NOMO-1 treated with dmso at 0.1 percent for 144 hours (cell line): ENCODE measurements at regions not wholly inside any gene's neighbourhood (a gene's known extent, or its start where the extent isn't known, plus 50 kb on each side); places are given as distances from the start of the nearest gene placed in this dataset.
"Not testable (repeated sequence)": the region's sequence is repeated elsewhere in the genome, so short reads cannot be mapped to it uniquely, and the experiment has no call there.

Source experiments
- DNase-seq: peaks from one replicate; lab custom pipeline; 2025; ENCODE audit not compliant: unreplicated experiment; lab: John Stamatoyannopoulos, UW

GRCh38 chr3:154684440-154684839 lies 254.4 kb upstream of the GPR149 start:
- DNase-seq, result no peak

DNA sequence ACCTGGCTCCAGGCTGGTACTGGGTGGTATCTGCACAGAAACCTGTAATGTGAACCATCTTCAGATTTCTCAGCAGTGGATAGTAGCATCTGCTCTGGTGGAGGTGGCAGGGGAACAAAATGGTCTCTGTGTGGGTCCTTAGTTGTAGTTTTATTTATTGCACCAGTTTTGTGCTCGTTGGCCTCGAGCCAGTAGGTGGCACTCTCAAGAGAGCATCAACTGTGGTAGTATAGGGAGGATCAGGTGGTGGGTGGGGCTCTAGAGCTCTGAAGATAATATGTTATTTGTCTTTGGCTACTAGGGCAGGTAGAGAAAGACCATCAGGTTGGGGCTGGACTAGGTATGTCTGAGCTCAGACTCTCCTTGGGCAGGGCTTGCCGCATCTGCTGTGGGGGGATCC lies 254.0 kb upstream of the GPR149 start:
- no peak for DNase-seq

- no peak for DNase-seq
These were observed 248.2 kb upstream of the GPR149 start for GRCh38 chr3:154678041-154678654.

GRCh38 chr3:154668835-154669234 lies 238.8 kb upstream of the GPR149 start:
- no peak for DNase-seq

DNA sequence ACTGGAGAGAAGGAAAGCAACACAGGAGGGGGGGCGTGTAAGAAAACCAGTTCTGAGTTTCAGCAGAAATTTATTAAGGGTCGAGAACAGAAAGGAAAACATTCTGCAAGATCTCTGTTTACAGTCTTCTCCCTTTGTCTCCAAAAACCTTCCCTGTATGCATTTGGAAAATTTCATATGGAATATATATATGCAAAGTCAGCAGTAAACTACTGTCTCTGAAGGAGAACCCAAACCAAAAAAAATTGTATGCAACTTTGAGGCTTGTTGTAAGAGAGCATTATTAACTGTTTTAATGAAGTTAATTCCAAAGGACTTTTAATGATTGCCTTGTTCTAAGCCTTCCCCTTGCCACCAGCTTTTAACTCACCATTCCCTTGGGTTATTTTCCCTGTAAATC lies 238.2 kb upstream of the GPR149 start:
- no peak for DNase-seq

- no peak for DNase-seq
These were observed 236.6 kb upstream of the GPR149 start for GRCh38 chr3:154666542-154666941.

DNA sequence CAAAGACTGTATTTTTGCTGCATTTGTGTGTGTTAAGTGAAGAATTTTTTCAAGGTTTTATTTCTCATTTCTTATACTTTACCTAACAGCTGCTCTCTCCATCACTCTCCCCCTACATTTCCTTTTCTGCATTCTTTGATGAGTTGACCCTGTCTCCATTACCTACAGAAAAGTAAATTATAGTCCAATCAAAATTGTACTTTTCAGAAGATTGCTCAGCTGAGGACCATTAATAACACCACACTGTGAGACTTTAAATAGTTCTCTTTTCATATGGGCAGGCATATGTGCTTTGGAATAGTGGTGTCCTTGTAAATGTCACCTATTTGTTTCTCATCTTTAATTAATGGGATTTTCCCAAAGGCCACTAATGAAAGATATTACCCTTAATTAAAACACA lies 234.7 kb upstream of the GPR149 start:
- no peak for DNase-seq

DNA sequence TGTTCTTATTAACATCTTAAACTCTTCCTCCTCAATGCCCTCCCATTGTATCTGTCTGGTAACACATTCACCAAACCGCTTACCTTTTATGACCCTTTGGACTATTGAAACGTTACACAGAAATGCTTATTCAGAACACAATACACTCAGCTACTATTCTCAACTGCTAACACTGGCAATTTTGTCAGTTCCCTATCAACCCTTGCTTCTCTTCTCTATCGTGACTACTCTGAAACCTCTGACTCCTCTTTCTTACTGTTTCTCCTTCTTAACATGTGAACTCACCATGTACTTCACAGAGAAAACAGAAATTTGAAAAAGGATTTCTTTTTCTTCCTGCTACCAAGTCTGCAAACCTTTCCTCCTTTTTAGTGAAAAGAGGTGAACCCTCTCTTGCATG lies 232.9 kb upstream of the GPR149 start:
- no peak for DNase-seq

GRCh38 chr3:154660811-154661210 lies 230.8 kb upstream of the GPR149 start:
- no peak for DNase-seq

DNA sequence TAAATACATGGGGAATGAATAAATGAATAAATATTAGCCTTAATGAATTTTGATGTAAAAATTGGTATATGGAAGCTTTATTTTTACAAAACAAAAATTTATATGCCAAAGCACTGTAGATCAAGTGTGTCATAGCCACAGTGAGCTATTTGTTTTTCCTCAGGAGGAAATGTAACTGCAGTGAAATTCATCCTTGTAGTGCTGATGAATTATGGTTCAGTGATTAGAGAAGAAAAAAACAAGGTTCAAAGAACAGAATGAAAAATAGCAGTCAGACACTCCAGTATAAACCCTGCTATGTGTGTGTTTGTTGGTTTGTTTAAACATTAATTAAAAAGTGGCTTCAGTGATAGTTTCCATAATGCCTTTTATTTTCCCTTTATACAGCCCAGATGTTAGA lies 228.0 kb upstream of the GPR149 start:
- DNase-seq, result no peak

- no peak for DNase-seq
These were observed 227.2 kb upstream of the GPR149 start for GRCh38 chr3:154657218-154657617.

DNA sequence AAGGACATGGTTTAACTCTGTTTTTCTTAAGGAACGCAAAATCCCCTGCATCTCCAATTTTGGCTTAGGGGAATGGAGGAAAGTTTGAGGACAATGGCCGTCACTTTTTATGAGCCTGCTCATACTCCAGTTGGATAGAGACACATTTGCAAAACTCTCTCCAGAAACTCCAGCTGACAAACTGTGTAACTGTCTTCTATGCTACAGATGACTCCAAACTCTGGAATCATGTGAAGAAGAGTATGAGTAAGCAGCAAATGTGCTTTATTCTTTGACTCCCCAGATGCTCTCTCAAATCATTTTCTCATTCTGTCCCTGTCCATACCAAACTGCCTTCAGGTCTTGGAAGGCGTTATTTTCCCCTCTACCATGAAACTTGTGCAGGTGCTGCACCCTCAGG lies 226.5 kb upstream of the GPR149 start:
- no peak for DNase-seq

DNA sequence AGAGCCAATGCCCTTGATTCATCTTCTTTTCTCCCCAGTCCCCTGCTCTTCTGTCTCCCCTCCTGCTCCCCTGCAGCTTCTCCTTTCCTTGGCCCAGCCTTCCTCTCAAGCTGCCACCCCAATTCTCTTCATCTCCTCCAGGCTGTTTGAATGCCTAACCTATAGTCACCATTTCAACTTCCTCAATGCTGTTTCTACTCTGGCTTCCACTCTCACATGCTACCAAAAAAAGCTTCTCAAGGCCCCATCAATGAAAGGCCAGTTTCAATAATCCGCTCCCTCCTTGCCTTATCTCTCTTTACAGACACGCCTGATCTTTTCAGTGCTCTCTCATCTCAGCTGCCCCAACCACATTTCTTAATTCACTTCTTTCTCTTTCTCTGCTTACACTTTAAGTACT lies 212.2 kb upstream of the GPR149 start:
- no peak for DNase-seq

- no peak for DNase-seq
These were observed 195.8 kb upstream of the GPR149 start for GRCh38 chr3:154625756-154626155.

GRCh38 chr3:154619621-154620020 lies 189.6 kb upstream of the GPR149 start:
- DNase-seq, result not testable (repeated sequence)

- DNase-seq, result no peak
These were observed 186.3 kb upstream of the GPR149 start for GRCh38 chr3:154616298-154616697.

DNA sequence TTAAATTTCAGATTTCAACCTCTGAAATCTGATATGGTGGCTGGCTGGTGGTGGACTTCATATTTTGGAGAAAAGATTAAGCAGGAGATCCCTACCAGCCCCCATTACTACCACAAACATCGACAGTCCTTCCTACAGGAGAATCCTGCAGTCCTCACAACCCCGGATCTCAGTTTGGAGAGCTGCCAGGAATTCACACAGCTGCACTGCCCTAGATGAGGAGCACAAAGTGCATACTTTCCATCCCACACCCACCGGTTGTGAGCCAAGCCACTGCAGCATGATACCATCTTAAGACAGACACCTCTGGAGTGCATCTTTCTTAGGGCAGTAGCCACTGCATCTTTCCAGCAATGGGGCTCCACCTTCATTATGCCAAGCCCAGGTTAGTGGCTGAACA lies 185.5 kb upstream of the GPR149 start:
- DNase-seq, result no peak

DNA sequence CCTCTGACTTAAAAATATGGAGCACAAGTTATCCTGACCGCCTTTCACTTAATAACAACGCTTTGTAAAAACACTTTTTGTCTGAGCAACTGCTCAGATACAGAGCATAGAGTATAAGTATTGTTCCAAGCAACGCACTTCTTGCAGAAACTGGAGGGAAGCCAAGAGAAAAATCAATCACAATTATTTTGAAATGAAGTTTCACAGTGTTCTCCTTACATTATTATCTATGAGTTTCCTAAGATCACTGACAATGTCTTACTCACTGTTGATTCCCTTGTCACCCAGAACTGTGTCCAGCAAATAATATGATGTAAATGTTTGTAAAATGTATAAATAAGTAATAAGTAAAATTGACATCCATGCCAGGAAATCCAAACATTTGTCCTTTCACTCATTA lies 184.6 kb upstream of the GPR149 start:
- no peak for DNase-seq

GRCh38 chr3:154614078-154614477 lies 184.1 kb upstream of the GPR149 start:
- DNase-seq, result no peak

DNA sequence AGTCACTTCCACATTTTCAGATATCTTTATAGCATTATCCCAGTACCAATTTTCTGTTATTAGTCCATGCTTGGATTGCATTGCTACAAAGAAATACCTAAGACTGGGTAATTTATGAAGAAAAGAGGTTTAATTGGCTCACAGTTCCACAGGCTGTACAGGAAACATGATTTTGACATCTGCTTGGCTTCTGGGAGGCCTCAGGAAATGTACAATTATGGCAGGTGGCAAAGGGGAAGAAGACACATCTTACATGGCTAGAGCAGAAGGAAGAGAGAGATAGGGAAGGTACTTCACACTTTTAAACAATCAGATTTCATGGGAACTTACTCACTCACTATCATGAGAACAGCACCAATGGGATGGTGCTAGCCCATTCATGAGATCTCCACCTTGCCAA lies 172.3 kb upstream of the GPR149 start:
- peak; percentile 13 for DNase-seq

- no peak for DNase-seq
These were observed 168.2 kb upstream of the GPR149 start for GRCh38 chr3:154598166-154598565.

DNA sequence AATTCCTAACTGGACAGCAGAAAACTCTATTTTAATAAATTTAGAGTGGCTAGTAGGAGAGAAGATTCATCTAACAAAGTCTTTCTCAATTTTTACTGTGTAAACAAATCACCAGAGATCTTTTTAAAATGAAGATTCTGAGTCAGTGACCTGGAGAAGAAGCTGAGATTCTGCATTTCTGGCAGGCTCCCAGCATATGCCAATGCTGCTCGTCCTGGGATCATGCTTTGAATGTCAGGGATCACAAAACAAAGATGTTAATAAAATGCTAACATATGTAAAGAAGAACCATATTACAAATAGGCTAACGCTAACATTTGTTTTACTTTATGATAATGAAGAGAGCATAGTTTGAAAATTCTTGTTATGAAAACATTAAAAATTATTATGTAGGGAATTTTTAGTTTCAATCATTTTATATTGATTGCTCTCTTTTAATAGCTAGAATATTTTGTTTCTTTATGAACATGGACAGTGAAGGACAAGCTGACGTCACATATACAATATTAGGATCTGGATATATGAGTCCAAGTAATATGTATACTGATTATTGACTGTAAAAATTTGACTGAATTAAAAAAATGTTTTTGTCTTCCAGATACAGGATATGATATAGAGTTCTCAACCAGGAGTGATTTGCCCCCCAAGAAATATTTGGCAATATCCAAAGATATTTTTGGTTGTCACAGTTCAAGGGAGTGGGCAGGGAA lies 160.8 kb upstream of the GPR149 start:
- no peak for DNase-seq

DNA sequence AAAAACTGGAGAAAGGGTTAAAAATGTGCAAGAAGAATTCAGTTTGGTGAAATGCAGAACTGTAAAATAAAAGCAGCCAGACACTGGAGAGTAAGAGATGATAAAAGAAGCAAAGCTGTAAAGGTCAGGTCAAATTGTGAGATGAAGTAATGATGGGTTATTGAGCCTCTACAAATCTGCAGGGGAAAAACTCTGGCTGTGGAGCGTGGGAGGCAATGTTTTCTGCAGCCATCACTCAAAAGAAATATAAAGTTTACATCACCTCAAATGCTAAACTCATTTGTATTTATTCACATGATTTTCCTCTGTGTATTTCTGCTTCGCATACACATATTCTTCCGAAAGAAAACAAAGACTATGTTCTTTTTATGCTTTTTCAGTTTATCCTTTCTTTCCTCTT lies 158.8 kb upstream of the GPR149 start:
- DNase-seq, result no peak
